ENCODE measurements at regions not wholly inside any gene's neighbourhood (a gene's known extent, or its start where the extent isn't known, plus 50 kb on each side); places are given as distances from the start of the nearest gene placed in this dataset.

GRCh38 chr3:157794771-157795170 is 291.6 kb upstream of the VEPH1 start:
- DNase-seq = no peak

GRCh38 chr3:157793745-157794144 is 290.5 kb upstream of the VEPH1 start:
- DNase-seq = no peak

- no peak for DNase-seq
These were observed 285.9 kb upstream of the VEPH1 start for GRCh38 chr3:157789162-157789561.

GRCh38 chr3:157786618-157787017 is 283.4 kb upstream of the VEPH1 start:
- DNase-seq = no peak

- DNase-seq = no peak
These were observed 283.0 kb upstream of the VEPH1 start for GRCh38 chr3:157786211-157786610.

- DNase-seq = no peak
These were observed 282.0 kb upstream of the VEPH1 start for GRCh38 chr3:157785102-157785826.

- no peak for DNase-seq
These were observed 279.0 kb upstream of the VEPH1 start for GRCh38 chr3:157782236-157782635.

GRCh38 chr3:157776861-157777260 is 273.6 kb upstream of the VEPH1 start:
- no peak for DNase-seq

- no peak for DNase-seq
These were observed 272.2 kb upstream of the VEPH1 start for GRCh38 chr3:157775446-157775845.

- DNase-seq = no peak
These were observed 266.2 kb upstream of the VEPH1 start for GRCh38 chr3:157769378-157769777.

GRCh38 chr3:157767607-157768006 is 264.4 kb upstream of the VEPH1 start:
- DNase-seq = no peak

GRCh38 chr3:157763644-157764043 is 260.4 kb upstream of the VEPH1 start:
- no peak for DNase-seq

- DNase-seq = no peak
These were observed 256.1 kb upstream of the VEPH1 start for GRCh38 chr3:157759311-157759710.

GRCh38 chr3:157755233-157755632 is 252.0 kb upstream of the VEPH1 start:
- no peak for DNase-seq

GRCh38 chr3:157754451-157754850 is 251.2 kb upstream of the VEPH1 start:
- no peak for DNase-seq

- no peak for DNase-seq
These were observed 250.5 kb upstream of the VEPH1 start for GRCh38 chr3:157753787-157754136.

- no peak for DNase-seq
These were observed 250.0 kb upstream of the VEPH1 start for GRCh38 chr3:157752956-157753786.

GRCh38 chr3:157752554-157752953 is 249.3 kb upstream of the VEPH1 start:
- no peak for DNase-seq

GRCh38 chr3:157751386-157751785 is 248.2 kb upstream of the VEPH1 start:
- DNase-seq = no peak

GRCh38 chr3:157746391-157746790 is 243.2 kb upstream of the VEPH1 start:
- DNase-seq = no peak

- DNase-seq = no peak
These were observed 238.4 kb upstream of the VEPH1 start for GRCh38 chr3:157741607-157742006.

GRCh38 chr3:157738441-157738840 is 235.2 kb upstream of the VEPH1 start:
- DNase-seq = no peak

GRCh38 chr3:157718800-157719199 is 215.6 kb upstream of the VEPH1 start:
- DNase-seq = no peak

- no peak for DNase-seq
These were observed 209.9 kb upstream of the VEPH1 start for GRCh38 chr3:157713101-157713500.

GRCh38 chr3:157705258-157705657 is 202.0 kb upstream of the VEPH1 start:
- no peak for DNase-seq

Data from stimulated activated naive CD4-positive, alpha-beta T cell treated with Interleukin-2 at 50 U/mL for 16 hours (primary cell).